Natural killer cell (primary cell): ENCODE measurements at regions not wholly inside any gene's neighbourhood (a gene's known extent, or its start where the extent isn't known, plus 50 kb on each side); places are given as distances from the start of the nearest gene placed in this dataset.

ENCODE experiments used
- ATAC-seq, 3 donors: fragments of 150-1000 bp in 2 of 3; fragments of 200-7000 bp in 1 of 3; cut with Tn5 transposase; 1 replicate in 1 of 3; 2 replicates in 2 of 3; pipeline ENCODE4 v1.10.0; 2021; ENCODE audit warnings: mild to moderate bottlenecking in 2 of 3, moderate library complexity in 2 of 3
- DNase-seq, 2 donors: peaks; one replicate each; pipeline versions ENCODE4 v3.0.0 to v3.0.0-alpha.2; 2013 to 2021; ENCODE audit warnings: mixed read lengths in 1 of 2
- H3K27ac ChIP-seq: one replicate; pipeline ENCODE4 v1.5.1; 2013; ENCODE audit warnings: mild to moderate bottlenecking, low read length
- H3K27me3 ChIP-seq: one replicate; pipeline ENCODE4 v1.6.1; 2013; ENCODE audit warnings: low read length; ENCODE audit not compliant: control insufficient read depth, insufficient read depth
- H3K36me3 ChIP-seq: one replicate; pipeline ENCODE4 v1.6.1; 2013; ENCODE audit warnings: low read length; ENCODE audit not compliant: control insufficient read depth, insufficient read depth
- H3K4me1 ChIP-seq: one replicate; pipeline ENCODE4 v1.6.1; 2013; ENCODE audit warnings: low read length; ENCODE audit not compliant: control insufficient read depth, insufficient read depth
- H3K4me3 ChIP-seq: one replicate; pipeline ENCODE4 v1.5.1; 2013; ENCODE audit warnings: low read length
- H3K9me3 ChIP-seq: one replicate; pipeline ENCODE4 v1.6.1; 2013; ENCODE audit warnings: low read length; ENCODE audit not compliant: control insufficient read depth, insufficient read depth
- H3K27ac Mint-ChIP-seq, 2 donors: one replicate each; pipeline ENCODE4 v1.8.0; 2022; ENCODE audit warnings: mild to moderate bottlenecking in 2 of 2, mixed read lengths in 2 of 2, moderate library complexity in 1 of 2
- H3K27me3 Mint-ChIP-seq, 2 donors: one replicate each; pipeline ENCODE4 v1.8.0; 2022; ENCODE audit warnings: low read depth in 2 of 2, mixed read lengths in 2 of 2
- H3K36me3 Mint-ChIP-seq: one replicate; pipeline ENCODE4 v1.8.0; 2022; ENCODE audit warnings: mixed read lengths
- H3K4me1 Mint-ChIP-seq, 2 donors: one replicate each; pipeline ENCODE4 v1.8.0; 2022; ENCODE audit warnings: mixed read lengths in 2 of 2
- H3K4me3 Mint-ChIP-seq: one replicate; pipeline ENCODE4 v1.8.0; 2022; ENCODE audit warnings: mild to moderate bottlenecking, moderate library complexity, mixed read lengths
- H3K9me3 Mint-ChIP-seq, 2 donors: one replicate each; pipeline ENCODE4 v1.8.0; 2022; ENCODE audit warnings: mixed read lengths in 2 of 2
- WGBS: methylation state at CpG from one replicate; pipeline ENCODE4 v1.1.7; 2013; ENCODE audit warnings: missing lambda C conversion rate; ENCODE audit not compliant: insufficient coverage; 5-methylcytosine and 5-hydroxymethylcytosine counted together
- intact Hi-C: fragments of 100-400 bp; cut with micrococcal nuclease; formaldehyde crosslinking; loops from one replicate; pipeline ENCODE4 v1.14.2; 2022
- TF ChIP-seq, protein P1 (sequence below): fragments of 200-600 bp; IDR thresholded peaks from one replicate; pipeline ENCODE4 v1.8.0; 2022; ENCODE audit warnings: antibody characterized with exemption

DNA sequence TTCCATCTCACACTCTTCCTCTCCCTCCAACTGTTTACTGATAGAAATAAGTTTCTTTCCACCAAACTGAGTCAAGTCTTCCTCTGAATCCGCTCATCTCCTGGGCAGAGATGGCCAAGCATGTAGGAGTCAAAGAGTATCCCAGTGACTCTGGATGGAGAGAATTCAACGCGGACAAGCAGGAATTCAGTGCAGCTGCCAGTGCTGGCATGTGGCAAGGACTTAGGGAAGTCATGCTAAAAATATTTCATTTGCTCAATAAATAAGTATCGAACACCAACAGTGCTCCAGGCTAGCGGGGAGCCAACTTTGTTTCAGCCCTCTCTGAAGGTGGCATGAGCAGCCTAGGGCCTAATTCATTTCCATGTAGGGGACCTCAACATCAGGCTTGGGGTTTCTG lies 351.6 kb upstream of the ZMIZ1 start:
- Histone ChIP-seq H3K4me1 (no peaks in the 10 kb centered on the region), H3K27me3 (no peaks in the 10 kb centered on the region), H3K4me3 (no peak overlapping the region), H3K27ac (no peak overlapping the region), H3K36me3 (no peaks in the 10 kb centered on the region), H3K9me3 (no peaks in the 10 kb centered on the region)
- TF ChIP-seq, protein P1, sequence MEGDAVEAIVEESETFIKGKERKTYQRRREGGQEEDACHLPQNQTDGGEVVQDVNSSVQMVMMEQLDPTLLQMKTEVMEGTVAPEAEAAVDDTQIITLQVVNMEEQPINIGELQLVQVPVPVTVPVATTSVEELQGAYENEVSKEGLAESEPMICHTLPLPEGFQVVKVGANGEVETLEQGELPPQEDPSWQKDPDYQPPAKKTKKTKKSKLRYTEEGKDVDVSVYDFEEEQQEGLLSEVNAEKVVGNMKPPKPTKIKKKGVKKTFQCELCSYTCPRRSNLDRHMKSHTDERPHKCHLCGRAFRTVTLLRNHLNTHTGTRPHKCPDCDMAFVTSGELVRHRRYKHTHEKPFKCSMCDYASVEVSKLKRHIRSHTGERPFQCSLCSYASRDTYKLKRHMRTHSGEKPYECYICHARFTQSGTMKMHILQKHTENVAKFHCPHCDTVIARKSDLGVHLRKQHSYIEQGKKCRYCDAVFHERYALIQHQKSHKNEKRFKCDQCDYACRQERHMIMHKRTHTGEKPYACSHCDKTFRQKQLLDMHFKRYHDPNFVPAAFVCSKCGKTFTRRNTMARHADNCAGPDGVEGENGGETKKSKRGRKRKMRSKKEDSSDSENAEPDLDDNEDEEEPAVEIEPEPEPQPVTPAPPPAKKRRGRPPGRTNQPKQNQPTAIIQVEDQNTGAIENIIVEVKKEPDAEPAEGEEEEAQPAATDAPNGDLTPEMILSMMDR = no peak
- 95% methylated on average over 4 of the region's 5 CpGs for WGBS
- Mint-ChIP-seq H3K9me3 (no peaks in the 10 kb centered on the region), H3K4me1 (no peaks in the 10 kb centered on the region), H3K36me3 (no peaks in the 10 kb centered on the region), H3K27me3 (peaks cover 13 to 19% of the 10 kb centered on the region in 2 donors), H3K27ac (no peak overlapping the region), H3K4me3 (no peak overlapping the region)
- intact Hi-C loops = no loop called here
- DNase-seq (no peak), ATAC-seq (no peak)

DNA sequence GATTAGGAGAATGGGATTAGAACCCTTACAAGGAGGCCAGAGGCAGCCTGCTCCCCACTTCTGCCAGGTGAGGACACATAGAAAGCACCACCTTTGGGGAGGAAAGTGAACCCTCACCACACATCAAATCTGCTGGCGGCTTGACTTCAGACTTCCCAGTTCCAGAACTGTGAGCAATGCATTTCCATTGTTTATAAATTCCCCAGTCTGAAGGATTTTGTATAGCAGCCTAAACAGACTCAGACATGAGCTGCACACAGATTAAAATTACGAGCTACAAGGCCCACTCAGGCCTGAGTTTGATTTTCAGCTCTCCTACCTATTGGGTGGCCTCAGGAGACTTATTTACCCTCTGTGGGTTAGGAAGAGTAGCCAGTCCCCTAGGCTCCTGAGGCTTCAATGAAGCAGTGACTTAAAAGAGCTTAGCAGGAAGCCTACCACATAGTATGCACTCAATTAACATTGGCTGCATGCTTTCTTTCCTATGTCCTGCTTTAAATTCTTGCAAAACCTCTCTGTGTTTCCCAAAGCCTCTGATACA lies 350.7 kb upstream of the ZMIZ1 start:
- H3K4me3 ChIP-seq = no peak overlapping the region
- intact Hi-C loops = no loop called here
- Mint-ChIP-seq H3K9me3 (no peaks in the 10 kb centered on the region), H3K4me1 (no peaks in the 10 kb centered on the region), H3K27me3 (peaks cover 13 to 19% of the 10 kb centered on the region in 2 donors), H3K4me3 (no peak overlapping the region), H3K27ac (no peak overlapping the region), H3K36me3 (no peaks in the 10 kb centered on the region)
- TF ChIP-seq, protein P1 = no peak
- H3K36me3 ChIP-seq = no peaks in the 10 kb centered on the region
- H3K9me3 ChIP-seq = no peaks in the 10 kb centered on the region
- no peaks in the 10 kb centered on the region for H3K27me3 ChIP-seq
- H3K4me1 ChIP-seq = no peaks in the 10 kb centered on the region
- WGBS = 97% methylated on average over 2 of the region's 2 CpGs
- no peak for DNase-seq
- no peak overlapping the region for H3K27ac ChIP-seq
- ATAC-seq = no peak

DNA sequence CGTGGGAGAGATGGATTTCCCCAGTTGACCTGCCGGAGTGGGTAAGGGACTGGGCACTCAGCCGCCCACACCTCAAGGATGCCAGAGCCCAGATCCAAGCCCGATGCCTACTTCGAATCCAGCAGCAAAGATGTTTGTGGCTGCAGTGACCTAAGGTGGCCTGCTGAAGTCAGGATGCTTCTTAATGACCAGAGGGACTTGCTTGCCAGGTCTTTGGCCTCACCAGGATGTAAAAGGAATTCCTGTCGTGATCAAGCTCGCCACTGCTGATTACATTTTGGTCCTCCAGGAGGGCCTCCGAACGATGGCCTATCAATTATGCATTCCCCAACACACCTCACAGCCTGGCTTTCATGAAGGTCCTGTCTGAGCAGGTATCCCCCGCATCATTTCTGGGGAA lies 349.5 kb upstream of the ZMIZ1 start:
- DNase-seq (no peak), ATAC-seq (no peak)
- H3K4me1 ChIP-seq = no peaks in the 10 kb centered on the region
- H3K36me3 ChIP-seq = no peaks in the 10 kb centered on the region
- H3K4me3 ChIP-seq = no peak overlapping the region
- Mint-ChIP-seq H3K27me3 (peaks cover 16 to 23% of the 10 kb centered on the region in 2 donors), H3K4me3 (no peak overlapping the region), H3K27ac (no peak overlapping the region), H3K36me3 (no peaks in the 10 kb centered on the region), H3K9me3 (no peaks in the 10 kb centered on the region), H3K4me1 (no peaks in the 10 kb centered on the region)
- intact Hi-C loops = no loop called here
- no peaks in the 10 kb centered on the region for H3K9me3 ChIP-seq
- TF ChIP-seq, protein P1 = no peak
- H3K27me3 ChIP-seq = no peaks in the 10 kb centered on the region
- WGBS = 86% methylated on average over 10 of the region's 10 CpGs
- no peak overlapping the region for H3K27ac ChIP-seq

DNA sequence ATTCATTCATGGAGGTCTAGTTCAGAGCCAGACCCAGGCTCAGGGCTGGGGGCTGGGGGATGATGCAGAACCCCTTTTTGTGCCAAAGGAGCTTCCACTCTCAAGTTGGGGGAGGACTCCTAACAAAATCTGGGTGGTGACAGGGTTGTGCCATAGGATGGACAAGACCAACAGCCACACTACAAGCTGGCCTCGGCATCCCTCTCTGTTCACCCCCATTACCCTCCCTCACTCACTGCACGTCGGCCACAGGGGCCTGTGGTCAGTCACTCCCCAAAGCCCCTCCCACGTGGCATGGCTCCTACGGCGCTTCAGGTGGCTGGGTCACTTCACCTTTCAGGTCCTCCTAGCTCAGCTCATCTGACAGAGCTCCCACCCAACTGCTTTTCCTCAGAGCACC lies 348.7 kb upstream of the ZMIZ1 start:
- H3K36me3 Mint-ChIP-seq = no peaks in the 10 kb centered on the region
- H3K27ac Mint-ChIP-seq = no peak overlapping the region
- no peaks in the 10 kb centered on the region for H3K4me1 ChIP-seq
- no peaks in the 10 kb centered on the region for H3K27me3 ChIP-seq
- H3K4me3 ChIP-seq = no peak overlapping the region
- TF ChIP-seq, protein P1 = no peak
- no peak for DNase-seq
- H3K27me3 Mint-ChIP-seq = peaks cover 16 to 21% of the 10 kb centered on the region in 2 donors
- H3K9me3 Mint-ChIP-seq = no peaks in the 10 kb centered on the region
- intact Hi-C loops = no loop called here
- no peaks in the 10 kb centered on the region for H3K4me1 Mint-ChIP-seq
- no peaks in the 10 kb centered on the region for H3K36me3 ChIP-seq
- WGBS = 72% methylated on average over 6 of the region's 6 CpGs
- no peaks in the 10 kb centered on the region for H3K9me3 ChIP-seq
- H3K27ac ChIP-seq = no peak overlapping the region
- ATAC-seq = peak in 1 of 3 donors; percentile 18
- H3K4me3 Mint-ChIP-seq = no peak overlapping the region
